HK-2 (cell line): ENCODE measurements at regions not wholly inside any gene's neighbourhood (a gene's known extent, or its start where the extent isn't known, plus 50 kb on each side); places are given as distances from the start of the nearest gene placed in this dataset.
A peak's percentile ranks its signal among the peaks of the same experiment; 100 is the strongest.

Experiments used
- DNase-seq: peaks from one replicate; pipeline ENCODE4 v3.0.0-alpha.2; 2018; ENCODE audit not compliant: unreplicated experiment

DNA sequence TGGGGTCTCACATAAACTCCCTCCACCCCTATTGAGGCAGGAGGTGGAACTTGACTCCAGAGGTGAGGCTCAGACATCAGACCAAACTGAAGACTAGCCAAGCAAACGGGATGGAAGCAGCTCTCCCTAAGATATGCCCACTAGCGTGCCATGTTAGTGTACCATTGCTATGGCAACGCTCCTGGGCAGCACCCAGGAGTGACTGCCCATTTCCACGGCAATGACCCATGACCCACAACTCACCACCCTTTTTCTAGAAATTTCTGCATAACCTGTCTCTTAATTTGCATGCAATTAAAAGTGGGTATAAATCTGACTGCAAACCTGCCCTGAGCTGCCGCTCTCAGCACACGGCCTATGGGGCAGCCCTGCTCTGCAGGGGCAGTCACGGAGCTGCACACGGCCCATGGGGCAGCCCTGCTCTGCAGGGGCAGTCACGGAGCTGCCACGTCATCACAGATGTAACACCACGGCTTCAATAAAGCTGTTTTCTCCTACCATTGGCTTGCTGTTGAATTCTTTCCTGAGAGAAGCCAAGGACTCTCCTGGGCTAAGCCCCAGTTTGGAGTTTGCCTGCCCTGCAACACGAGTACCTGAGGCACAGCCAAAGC lies 164.3 kb downstream of the RBFOX3 start:
- no peak for DNase-seq

DNA sequence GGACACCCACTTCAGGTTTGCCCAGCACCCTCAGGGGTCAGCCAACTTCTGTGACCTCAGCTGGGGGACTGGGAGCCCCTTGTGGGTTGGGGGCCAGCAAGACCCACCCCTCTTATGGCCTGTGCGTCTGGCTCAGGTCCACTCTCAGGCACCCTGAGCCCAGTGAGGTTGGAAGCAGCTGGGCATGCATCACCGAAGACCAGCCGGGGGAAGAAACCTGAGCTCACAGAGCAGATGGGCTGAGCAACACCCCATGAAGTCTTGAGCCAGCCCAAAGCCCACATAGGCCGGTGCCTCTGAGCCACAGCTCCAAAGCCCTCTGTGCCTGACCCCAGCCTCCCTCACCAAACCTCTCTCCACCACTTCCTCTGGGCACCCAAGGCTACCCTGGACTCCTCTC lies 166.7 kb downstream of the RBFOX3 start:
- no peak for DNase-seq

DNA sequence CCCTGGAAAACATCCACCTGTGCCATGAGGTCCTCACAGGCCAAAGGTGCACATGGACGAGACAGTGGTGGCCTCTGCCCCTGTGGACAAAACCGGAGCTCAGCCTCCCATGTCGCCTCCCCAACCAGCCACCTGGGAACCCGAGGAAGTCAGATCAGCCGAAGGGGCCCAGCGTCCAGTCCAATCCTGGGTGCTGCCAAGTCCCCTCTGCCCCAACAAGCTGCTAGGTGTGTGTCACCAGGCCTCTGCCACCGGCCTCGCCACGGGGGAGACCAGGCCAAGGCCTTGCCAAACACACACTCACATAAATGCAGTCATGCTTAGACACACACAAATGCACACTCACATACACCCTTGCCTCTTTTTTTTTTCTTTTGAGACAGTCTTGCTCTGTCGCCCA lies 167.8 kb downstream of the RBFOX3 start:
- DNase-seq: no peak

DNA sequence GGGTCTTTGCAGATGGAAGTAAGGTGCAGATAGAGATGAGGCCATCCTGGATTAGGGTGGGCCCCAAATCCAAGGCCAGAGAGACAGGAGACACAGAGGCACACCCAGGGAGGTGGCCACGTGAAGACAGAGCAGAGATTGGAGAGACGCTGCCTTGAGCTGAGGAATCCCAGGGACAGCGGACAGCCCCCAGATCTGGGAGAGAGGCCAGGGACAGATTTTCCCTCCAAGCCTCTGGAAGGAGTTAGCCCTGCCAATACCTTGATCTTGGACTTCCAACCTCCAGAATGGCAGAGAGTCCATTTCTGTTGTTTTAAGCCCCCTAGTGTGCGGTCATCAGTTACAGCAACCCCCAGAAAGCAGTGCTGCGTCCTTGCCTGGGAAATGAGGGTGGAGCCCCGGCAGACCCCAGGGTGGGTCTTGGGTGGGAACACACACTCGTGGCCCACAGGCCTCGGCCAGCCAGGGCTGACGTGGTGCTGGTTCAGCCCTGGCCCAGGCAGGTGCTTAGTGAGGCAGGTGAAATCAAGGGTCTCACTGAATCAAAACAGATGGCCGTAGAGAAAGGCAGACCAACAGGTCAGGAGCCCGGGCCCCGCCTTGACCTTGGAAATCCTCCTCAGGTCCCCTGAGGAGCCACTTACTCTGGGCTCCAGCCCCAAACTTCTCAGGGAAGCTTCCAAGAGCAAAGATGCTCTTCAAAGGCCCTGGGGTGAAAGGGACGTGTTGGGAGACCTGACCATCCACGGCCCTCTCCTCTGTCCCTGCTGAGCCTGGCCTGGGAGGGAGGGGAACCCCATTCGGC lies 169.3 kb downstream of the RBFOX3 start:
- DNase-seq: no peak

DNA sequence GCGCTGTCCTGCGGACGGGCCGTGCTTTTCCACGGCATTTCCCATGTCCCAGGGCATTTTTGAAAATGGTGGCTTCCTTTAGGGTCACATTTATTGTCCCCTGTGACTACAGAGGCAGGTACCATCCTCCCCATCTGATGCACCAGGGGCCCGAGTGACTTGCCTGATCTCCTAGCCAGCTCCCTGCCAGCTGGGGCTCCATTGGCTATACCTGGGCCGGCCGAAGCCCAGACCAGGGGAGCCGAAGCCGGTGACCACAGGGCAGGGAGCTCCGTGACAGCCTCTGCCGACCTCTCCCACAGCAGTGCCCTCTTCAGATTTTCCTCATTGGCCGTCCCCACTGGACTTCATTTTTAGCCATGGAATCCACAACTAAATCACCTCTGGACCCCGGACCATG lies 170.6 kb downstream of the RBFOX3 start:
- DNase-seq: no peak

DNA sequence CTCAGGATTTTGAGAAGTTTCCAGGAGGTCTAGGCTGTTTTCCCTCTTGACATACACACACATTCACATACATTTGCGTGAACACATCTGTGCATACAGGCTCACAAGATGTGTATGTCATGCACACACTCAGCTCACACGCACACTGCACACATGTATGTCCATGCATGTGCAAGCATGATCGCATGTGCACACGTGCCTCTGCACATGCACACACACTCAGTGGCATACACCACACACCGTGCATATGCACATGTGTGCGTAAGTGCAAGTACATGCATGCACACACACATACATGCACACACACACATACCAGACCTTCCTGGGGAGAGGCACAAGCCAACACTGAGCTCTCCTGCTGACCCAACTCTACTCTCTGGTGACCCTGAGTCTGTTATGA lies 171.4 kb downstream of the RBFOX3 start:
- no peak for DNase-seq

DNA sequence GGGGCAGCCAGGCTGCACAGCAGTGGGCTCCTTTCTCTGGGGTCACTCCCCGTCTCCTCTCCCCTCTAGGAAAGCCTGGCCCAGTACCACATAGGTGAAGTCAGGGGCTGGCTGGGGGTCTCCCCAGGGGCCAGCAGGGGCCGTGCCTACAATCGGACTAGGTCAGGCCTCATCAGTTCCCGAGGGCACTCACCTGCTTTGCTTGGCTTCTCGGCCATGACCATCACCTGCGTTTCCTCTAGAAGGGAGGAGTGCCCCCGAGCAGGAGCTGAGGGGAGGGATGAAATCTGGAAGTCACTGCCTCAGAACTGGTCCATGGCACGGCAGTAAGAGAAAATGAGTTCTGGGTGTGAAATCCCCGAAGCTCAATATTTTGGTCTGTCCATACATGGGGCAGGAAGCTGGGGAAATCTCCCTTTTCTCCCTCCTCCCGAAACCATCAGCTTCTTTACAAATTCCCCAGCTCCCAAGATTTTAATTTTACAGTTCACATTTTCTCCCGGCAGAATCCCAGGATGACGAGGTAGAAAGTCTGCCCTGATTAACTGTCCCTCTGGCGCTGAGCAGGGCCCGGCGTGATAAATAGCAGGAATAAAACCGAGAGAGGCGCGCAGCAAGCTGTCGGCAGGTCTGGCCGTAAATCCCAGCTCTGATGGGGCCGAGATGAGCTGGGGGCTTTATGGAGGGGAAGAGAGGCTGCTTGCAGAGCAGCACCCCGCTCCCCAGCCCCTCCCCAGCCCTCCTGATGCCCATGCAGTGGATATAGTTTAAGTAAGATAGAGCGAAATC lies 172.1 kb downstream of the RBFOX3 start:
- DNase-seq: no peak

DNA sequence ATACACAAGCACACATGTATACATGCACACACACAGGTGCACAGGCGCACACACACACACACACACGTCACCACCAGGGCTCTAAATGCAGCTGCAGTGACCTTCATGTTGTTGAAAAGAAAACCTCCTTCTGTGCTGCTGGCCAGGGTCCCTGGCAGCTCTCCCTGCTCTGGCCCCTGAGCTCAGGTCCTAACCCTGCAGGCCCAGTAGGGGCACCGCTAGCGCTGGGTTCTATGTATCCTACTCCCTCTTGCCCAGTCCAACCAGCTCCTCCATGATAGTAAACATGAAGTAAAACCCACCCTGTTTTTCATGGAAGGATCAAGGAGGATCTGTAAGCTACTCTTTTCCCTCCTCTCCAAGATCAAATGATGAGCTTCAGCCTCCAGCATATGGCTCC lies 172.8 kb downstream of the RBFOX3 start:
- DNase-seq: no peak

DNA sequence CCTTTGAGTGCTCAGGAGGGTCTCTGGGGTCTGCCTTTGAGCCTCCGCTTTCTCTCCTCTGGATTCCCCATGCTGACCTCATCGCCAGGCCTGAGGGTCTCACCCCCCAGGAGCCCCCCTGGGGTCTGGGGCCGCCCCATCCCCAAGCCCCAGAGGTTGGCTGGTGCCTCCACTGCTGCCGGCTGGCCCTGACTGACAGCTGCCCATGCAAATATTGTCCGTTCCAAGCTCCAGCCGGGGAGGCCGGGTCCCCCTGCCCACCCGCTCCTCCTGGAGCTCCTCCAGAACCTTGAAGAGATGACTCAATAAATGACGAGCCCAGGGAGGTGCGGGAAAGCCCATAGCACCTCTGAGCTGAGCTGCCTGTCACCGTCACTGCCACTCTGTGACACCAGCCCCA lies 173.8 kb downstream of the RBFOX3 start:
- no peak for DNase-seq

DNA sequence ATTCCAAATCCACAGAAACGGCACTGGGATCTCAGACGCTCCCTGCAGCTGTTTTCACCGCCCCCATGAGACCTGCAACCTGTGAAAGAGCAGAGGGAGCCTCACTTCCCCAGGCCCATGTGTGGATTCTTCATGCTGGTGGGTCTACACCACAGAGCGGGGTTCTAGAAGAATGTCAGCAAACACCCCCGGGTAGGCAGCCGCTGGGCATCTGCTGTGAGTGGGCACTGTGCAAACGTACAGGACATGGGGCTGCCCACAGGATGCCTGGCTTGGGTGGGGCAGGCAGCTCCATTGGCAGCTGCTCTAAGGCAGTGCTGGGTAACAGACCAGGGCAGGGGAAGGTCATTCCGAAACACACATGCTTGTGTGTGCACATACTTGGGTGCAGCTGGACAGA lies 174.9 kb downstream of the RBFOX3 start:
- DNase-seq: no peak

DNA sequence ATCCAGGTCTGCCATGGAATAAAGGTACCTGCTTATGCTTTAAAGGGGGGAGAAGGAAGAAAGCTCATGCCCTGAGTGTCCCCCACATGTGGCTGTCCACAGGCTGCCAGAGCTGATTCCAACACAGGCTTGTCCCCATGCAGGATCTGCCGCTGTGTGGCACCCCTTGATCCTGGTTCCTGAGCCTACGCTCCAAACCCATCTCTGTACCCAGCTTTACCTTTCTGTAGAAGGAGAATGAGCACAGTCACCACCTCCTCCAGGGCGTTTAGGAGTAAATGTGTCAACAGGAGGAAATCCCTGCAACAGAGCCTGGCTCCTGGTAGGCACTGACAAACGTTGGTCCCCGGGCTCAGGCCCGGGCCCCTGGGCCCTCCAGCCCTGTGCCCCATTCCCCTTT lies 175.6 kb downstream of the RBFOX3 start:
- DNase-seq: no peak

DNA sequence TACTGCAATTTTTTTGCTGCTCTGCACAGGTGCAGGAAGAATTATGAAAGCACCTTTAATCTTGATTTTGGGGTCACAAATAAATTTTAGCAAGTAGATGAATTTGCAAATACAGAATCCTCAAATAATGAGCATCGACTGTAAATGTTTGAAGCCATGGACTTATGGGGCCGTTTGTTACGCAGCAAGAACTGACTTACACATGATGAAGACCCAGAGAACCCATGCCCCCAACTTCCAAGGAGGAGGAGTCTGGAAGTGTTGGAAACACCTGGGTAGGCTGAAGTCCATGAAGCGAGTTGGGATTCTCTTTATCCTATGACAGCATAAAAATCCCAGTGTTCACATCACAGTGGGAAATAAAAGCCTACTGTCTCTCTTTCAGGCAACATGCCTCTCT lies 176.6 kb downstream of the RBFOX3 start:
- DNase-seq: no peak

DNA sequence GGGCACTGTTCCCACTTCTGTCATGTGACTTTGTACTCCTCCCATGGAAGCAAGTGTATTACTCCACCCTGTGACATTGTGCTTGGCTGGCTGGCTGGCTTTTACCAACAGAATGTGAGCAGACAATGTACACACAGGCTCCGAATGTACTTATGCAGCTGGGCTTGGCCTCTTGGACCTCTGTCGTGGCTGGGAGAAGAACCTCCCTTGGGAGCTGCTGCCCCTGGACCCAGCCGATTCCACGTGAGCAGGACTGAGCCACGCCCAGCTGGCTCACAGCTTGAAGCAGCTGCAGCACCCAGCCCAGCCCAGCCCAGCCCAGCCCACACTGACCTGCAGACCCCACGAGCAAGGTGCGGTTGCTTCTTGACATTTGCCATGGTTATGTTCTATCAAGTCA lies 177.5 kb downstream of the RBFOX3 start:
- DNase-seq: no peak

DNA sequence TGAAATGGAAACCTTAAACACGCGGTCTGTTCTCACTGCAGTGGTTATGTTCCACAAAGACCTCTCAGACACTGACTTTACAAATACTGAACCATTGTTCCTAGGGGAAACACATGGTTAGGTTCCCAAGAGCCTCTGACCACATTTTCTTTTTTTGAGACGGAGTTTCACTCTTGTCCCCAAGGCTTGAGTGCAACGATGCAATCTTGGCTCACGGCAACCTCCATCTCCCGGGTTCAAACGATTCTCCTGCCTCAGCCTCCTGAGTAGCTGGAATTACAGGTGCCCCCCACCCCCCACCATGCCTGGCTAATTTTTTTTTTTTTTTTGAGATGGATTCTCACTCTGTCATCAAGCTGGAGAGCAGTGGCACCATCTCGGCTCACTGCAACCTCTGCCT lies 179.7 kb downstream of the RBFOX3 start:
- no peak for DNase-seq

DNA sequence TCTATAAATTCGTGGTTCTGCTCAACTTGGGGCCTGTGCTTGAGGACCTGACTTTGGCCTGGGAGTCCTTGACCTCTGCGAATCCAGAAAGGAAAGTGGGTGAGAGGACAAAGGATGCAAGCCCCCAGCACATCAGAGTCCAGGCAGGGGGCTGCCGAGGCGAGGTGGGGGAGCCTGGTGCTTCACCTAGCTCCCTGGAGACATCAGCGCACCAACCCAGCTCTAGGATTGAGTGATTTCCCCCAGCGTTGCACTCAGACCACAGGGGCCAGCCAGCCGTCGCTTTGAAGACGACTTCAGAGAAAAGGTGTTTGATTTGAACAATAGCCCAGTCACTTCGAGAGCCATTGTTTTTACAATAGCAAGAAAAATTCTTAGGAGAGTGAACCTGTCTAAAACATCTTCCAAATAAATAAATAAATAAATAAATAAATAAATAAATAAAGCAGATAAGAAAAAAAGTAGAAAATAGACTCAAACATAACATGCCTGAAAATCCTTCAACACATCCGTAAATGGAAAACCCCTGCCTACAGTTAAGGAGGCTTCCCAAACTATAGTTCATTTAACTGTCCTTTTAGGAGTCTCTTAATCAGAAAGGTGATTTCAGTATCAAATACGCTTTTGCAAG lies 180.9 kb downstream of the RBFOX3 start:
- no peak for DNase-seq

DNA sequence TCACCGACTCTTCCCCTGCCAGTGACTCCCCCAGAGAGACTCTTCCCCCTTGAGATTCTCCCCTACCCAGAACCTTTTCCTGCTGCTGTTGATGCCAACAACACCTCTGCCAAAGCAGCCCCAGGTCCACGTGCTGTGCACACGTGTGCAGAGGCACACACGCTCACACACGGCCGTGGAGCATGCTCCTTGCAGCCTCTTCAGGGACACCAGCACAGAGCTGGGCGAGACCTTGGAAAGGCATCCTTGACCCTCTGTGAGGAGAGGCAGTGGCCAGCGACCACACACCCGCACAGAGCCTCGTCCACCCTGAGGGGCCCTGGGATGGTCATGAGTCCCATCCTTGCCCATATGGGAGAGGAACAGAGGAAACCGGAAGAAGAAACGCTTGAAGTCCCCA lies 181.9 kb downstream of the RBFOX3 start:
- no peak for DNase-seq

DNA sequence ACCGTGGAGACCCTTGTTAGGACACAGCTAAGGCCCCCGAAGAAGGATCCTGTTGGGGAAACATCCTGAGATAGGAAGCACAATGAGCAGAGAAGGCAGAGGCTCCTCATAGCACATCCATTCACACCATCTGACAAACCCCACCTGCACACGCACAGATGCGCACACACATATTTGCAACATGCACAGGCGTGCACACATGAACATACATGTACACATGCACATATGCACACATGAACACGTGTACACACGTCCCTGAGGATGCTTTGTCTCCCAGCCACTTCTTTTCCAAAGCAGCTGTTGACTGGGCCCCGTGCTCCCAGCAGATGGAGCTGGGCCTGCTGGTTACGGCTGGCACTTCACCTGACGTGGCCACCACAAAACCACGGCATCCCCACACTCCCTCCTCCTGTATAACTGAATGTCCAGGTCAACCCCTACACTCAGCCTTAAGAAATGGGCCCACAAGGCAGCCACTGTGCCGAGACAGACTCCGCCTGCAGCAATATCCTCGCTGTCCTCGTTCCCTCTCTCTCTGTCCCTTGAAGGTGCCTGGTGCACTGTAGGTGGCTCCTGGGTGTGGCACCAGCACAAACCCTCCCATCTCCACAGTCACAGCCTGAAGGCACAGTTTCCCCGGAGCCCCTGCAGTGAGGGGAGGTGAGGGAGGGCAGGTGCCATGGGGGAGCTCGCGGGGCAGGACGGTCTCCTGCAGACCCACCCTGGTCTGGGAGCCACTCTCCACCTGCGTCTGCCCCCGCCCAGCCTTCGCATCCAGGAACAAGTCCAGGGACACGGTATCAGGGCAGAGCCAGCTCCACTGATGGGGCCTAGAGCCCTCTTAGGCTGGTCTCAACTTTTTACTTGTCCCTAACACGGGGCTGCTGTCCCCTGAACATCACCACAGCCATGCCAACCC lies 183.0 kb downstream of the RBFOX3 start:
- peak; percentile 7 for DNase-seq

DNA sequence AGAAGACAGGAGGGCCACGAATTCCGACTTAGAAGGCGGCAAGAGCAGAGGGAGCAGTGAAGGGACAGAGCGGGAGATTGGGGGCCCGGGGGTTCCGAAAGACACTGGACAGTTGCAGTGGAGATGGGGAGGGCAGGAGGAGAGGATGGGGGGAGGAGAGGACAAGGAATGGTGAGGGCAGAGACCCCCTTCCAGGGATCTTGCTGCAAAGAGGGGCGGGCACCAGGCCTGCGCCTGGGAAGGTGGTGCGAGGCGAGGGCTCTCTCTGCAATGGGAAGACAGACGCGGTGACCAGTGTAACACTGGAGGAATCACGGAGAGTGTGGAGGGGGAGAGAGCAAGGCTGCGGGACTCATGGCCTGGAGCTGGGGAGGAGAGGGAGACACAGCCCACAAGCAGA lies 185.2 kb downstream of the RBFOX3 start:
- no peak for DNase-seq

DNA sequence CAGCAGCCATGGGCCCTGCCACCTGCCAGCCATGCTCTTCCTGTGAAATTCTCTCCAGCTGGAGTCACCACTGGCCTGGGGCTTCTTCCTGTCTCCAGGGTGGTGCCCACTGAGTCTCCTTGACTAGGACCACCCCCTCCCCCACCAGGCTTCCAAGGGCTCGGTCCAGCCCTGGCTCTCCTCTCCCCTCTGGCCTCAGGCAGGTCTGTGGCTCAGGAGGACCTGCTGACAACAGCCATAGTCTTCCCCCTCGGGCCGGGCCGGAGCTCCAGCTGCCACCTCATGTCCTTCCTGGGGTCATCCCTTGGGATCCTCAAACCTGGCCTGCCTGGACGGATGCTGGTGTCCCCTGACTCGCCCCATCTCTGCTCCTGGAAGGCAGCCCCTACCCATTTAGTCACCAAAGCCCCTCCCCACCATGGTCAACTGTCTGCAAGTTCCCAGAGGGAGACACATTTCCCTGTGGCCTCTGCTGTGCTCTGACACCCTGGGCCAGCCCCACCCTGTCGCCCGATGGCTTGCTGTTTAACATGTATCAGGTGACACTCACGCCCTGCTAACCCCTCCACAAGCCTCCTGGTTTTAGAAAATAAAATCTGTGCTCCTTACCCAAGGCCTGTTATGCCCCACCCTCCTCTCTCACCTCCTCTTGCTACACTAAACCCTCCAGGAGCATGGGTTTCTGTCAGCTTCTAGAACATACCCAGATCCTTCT lies 186.2 kb downstream of the RBFOX3 start:
- DNase-seq: no peak

DNA sequence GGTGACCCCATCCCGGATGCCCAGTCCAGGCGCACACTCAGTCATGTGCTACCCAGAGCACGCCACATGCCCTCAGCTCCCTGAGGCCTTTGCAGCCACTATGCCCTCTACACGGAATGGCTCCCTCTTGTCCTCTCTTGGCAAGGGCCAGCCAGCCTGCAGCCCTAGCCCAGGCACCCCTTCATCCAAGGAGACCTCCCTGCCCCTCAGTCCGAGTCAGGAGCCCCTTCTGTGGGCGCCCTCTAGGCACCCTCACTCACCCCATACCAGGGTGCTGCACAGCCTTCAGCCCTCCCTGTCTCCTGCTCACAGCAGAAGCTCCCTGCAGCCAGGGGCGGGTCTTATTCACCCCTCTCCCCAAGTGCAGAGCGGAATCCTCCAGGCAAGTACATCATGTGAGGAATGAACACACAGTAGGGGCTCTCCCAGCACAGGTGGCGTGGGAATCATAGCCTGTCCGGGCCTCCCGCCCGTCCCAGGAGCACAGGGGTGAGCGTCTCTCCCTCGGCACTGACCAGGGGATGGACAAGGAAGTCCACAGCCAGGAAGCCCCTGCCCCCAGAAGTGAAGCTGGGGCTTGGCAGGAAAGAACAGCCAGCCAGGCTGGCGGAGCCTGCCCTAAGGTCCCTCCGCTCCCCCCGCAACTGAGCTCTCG lies 186.9 kb downstream of the RBFOX3 start:
- no peak for DNase-seq
